HG03196 (cell line): ENCODE measurements at regions not wholly inside any gene's neighbourhood (a gene's known extent, or its start where the extent isn't known, plus 50 kb on each side); places are given as distances from the start of the nearest gene placed in this dataset.

Source experiments
- ATAC-seq: cut with Tn5 transposase; IDR thresholded peaks from one replicate; pipeline ENCODE4 v1.9.1; 2021; ENCODE audit not compliant: unreplicated experiment

GRCh38 chr3:26345613-26346012, 277.0 kb upstream of the LRRC3B start:
- ATAC-seq = no peak

- ATAC-seq = no peak
Measured at GRCh38 chr3:26346497-26346896, 276.1 kb upstream of the LRRC3B start.

- ATAC-seq = no peak
Measured at GRCh38 chr3:26347150-26347549, 275.4 kb upstream of the LRRC3B start.

- no peak for ATAC-seq
Measured at GRCh38 chr3:26350853-26351252, 271.7 kb upstream of the LRRC3B start.

- no peak for ATAC-seq
Measured at GRCh38 chr3:26353097-26353496, 269.5 kb upstream of the LRRC3B start.

- no peak for ATAC-seq
Measured at GRCh38 chr3:26358405-26358804, 264.2 kb upstream of the LRRC3B start.

GRCh38 chr3:26365706-26366105, 256.9 kb upstream of the LRRC3B start:
- no peak for ATAC-seq

GRCh38 chr3:26368312-26368711, 254.3 kb upstream of the LRRC3B start:
- no peak for ATAC-seq

- ATAC-seq = no peak
Measured at GRCh38 chr3:26369133-26369532, 253.4 kb upstream of the LRRC3B start.

- no peak for ATAC-seq
Measured at GRCh38 chr3:26375843-26376530, 246.6 kb upstream of the LRRC3B start.

- no peak for ATAC-seq
Measured at GRCh38 chr3:26381411-26381810, 241.2 kb upstream of the LRRC3B start.

- ATAC-seq = no peak
Measured at GRCh38 chr3:26406636-26407035, 215.9 kb upstream of the LRRC3B start.

GRCh38 chr3:26418553-26418952, 204.0 kb upstream of the LRRC3B start:
- ATAC-seq = no peak

GRCh38 chr3:26422415-26422814, 200.2 kb upstream of the LRRC3B start:
- ATAC-seq = no peak

GRCh38 chr3:26425076-26425475, 197.5 kb upstream of the LRRC3B start:
- no peak for ATAC-seq

GRCh38 chr3:26428992-26429391, 193.6 kb upstream of the LRRC3B start:
- ATAC-seq = no peak

- ATAC-seq = no peak
Measured at GRCh38 chr3:26437678-26438077, 184.9 kb upstream of the LRRC3B start.

- no peak for ATAC-seq
Measured at GRCh38 chr3:26438325-26438940, 184.1 kb upstream of the LRRC3B start.

- ATAC-seq = no peak
Measured at GRCh38 chr3:26438981-26439884, 183.3 kb upstream of the LRRC3B start.

- no peak for ATAC-seq
Measured at GRCh38 chr3:26449996-26450395, 172.6 kb upstream of the LRRC3B start.

GRCh38 chr3:26452363-26452762, 170.2 kb upstream of the LRRC3B start:
- no peak for ATAC-seq

- no peak for ATAC-seq
Measured at GRCh38 chr3:26460985-26461384, 161.6 kb upstream of the LRRC3B start.
